D721Med (cell line): ENCODE measurements at regions not wholly inside any gene's neighbourhood (a gene's known extent, or its start where the extent isn't known, plus 50 kb on each side); places are given as distances from the start of the nearest gene placed in this dataset.

Source experiments
- DNase-seq: peaks from one replicate; pipeline ENCODE4 v3.0.0; 2011; ENCODE audit warnings: low spot score; ENCODE audit not compliant: insufficient read length
- FAIRE-seq: peaks from 2 replicates; lab custom pipeline; 2011; peaks lifted over from hg19 to GRCh38; lab: Jason Lieb, UNC
- TF ChIP-seq, protein P1 (sequence below): IDR thresholded peaks from 2 replicates; pipeline ENCODE4 v1.5.1; 2012; ENCODE audit warnings: mild to moderate bottlenecking, control low read depth; ENCODE audit not compliant: insufficient read depth; ENCODE audit errors: missing control alignments

- DNase-seq, result no peak
- TF ChIP-seq, protein P1, sequence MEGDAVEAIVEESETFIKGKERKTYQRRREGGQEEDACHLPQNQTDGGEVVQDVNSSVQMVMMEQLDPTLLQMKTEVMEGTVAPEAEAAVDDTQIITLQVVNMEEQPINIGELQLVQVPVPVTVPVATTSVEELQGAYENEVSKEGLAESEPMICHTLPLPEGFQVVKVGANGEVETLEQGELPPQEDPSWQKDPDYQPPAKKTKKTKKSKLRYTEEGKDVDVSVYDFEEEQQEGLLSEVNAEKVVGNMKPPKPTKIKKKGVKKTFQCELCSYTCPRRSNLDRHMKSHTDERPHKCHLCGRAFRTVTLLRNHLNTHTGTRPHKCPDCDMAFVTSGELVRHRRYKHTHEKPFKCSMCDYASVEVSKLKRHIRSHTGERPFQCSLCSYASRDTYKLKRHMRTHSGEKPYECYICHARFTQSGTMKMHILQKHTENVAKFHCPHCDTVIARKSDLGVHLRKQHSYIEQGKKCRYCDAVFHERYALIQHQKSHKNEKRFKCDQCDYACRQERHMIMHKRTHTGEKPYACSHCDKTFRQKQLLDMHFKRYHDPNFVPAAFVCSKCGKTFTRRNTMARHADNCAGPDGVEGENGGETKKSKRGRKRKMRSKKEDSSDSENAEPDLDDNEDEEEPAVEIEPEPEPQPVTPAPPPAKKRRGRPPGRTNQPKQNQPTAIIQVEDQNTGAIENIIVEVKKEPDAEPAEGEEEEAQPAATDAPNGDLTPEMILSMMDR, result peak; percentile 41
- no peak for FAIRE-seq
These were observed 391.2 kb downstream of the ANKRD50 start for GRCh38 chr4:124321364-124321763.

DNA sequence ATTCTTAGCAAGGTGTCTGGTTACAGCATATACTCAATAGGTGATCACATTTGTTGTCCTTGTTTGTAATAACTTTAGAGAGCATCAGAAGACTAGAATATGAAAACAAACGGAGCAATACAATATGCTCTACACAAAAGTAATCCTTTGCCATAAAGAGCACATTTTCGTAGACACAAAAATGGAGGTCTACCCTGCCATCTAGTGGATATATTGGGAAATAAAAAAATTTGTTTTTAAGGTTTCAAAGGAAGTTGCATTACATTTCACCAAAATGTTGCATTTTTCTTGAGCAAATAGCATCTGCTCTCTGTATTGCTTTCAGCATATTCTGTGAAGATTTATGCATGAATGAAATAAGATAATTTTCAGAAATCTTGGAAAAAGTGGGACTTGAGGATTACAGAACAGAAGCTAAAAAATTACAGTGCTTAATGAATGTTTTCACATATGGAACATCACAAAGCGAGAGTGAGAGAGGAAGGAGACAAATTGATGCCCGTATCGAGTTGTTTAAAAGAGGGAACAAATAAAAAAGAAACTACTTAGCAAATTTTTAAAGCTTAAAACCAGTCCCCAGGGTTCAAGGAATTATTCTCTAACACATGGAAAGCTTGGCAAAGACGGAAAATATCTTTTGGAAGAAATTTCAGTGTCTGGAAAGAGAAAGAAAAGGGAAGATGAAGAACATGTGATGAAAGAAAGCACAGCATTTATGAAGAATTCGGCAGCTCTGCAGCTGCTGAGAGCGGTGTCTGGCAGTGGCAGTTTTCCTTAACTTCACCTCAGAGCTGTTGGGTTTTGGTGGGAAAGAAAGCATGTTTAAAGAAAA, 390.1 kb downstream of the ANKRD50 start:
- FAIRE-seq (no peak), DNase-seq (no peak)
- TF ChIP-seq, protein P1, result peak; percentile 76

DNA sequence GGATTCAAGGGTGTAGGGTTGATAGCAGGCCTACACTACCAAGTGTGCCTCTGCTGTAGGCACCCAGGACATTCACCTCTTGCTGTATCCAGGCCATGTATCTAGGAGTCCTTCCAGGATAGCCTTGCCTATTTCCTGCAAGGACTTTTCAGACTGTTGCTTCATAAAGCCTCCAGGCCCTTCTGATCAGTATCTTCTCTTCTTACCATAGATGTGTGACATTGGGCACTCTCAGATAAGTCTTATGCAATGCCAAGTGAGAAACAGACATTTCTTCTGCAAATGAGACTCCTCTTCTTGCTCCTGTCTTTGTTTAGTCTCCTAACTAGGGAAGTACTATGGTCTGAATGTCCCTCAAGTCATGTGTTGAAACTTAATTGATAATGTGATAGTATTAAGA, 386.8 kb downstream of the ANKRD50 start:
- FAIRE-seq, result no peak
- TF ChIP-seq, protein P1, result no peak
- DNase-seq, result no peak

DNA sequence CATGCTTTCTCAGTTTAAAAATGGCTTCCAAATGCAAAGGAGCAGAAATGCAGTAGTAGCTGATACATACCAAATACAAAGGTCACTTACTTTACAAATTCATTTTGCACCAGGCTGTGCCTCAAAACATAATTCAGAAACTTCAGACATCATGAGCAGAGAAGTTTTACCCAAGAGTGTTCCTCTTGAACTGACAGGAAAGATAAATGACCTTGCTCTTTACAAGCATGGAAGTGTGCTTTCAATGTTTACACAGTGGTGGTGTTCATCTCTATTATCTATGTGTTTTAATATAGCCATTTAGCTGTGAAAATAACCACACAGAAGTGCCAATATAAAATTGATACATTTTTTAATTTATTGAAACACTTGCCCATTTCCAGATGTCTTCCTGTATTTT, 383.4 kb downstream of the ANKRD50 start:
- no peak for DNase-seq
- TF ChIP-seq, protein P1, result no peak
- FAIRE-seq, result no peak

- TF ChIP-seq, protein P1, result no peak
- DNase-seq, result no peak
- no peak for FAIRE-seq
These were observed 382.5 kb downstream of the ANKRD50 start for GRCh38 chr4:124330045-124330444.

DNA sequence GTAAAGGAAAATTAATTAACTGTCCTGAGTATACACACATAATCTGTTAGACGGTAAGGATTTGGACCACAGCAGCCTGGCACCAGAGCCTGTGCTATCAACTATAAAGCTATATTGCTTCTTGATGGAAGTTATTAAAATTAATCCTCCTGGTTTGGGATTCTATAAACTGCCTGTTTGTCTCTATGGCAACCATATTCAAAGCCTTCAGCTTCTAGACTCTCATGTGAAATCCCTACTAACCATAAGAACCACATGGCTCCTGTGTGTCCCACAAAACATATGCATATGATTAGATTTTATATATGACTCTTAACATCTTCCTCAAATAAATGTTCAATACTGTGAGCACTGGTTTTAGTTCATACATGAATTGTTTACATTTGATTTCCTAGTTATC, 380.8 kb downstream of the ANKRD50 start:
- peak; percentile 86 for FAIRE-seq
- DNase-seq, result no peak
- TF ChIP-seq, protein P1, result no peak

- DNase-seq, result no peak
- TF ChIP-seq, protein P1, result no peak
- FAIRE-seq, result peak; percentile 63
These were observed 379.1 kb downstream of the ANKRD50 start for GRCh38 chr4:124333466-124333865.
